Ishikawa (cell line): ENCODE measurements at regions not wholly inside any gene's neighbourhood (a gene's known extent, or its start where the extent isn't known, plus 50 kb on each side); places are given as distances from the start of the nearest gene placed in this dataset.

ENCODE experiments used
- CEBPB ChIP-seq: IDR thresholded peaks from 2 replicates; pipeline ENCODE4 v1.6.1; 2012
- CREB1 ChIP-seq: IDR thresholded peaks from 2 replicates; pipeline ENCODE4 v1.6.1; 2012; ENCODE audit warnings: low read depth
- RAD21 ChIP-seq: IDR thresholded peaks from 2 replicates; pipeline ENCODE4 v1.6.1; 2012; ENCODE audit warnings: low read depth
- REST ChIP-seq: IDR thresholded peaks from 2 replicates; pipeline ENCODE4 v1.6.1; 2012; ENCODE audit warnings: low read depth, mild to moderate bottlenecking

DNA sequence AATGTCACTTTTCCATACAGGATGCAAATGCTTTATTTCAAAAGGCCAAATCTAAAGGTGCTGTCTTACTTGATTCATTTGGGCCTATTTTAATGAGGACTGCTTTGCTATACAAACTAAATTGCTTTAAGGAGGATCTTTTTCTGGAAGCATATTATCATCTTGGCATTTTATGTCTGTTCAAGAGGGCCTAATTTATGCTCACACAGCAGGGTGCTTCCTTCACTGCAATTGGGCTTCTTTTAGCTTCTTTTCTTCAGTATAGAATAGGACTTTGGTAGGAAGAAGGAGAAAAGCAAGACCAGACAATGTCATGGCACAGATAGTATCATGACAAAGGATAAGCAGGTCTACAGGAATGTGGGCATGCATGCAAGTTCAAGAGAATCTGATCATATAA is 222.4 kb upstream of the ANKRD50 start:
- TF ChIP-seq REST (no peak), RAD21 (no peak), CREB1 (no peak), CEBPB (no peak)
